GM23338 (cell line): ENCODE measurements at regions not wholly inside any gene's neighbourhood (a gene's known extent, or its start where the extent isn't known, plus 50 kb on each side); places are given as distances from the start of the nearest gene placed in this dataset.

Source experiments
- ATAC-seq: fragments of 200-7000 bp; cut with Tn5 transposase; 3 replicates; pipeline ENCODE4 v1.9.1; 2020
- DNase-seq: peaks from one replicate; pipeline ENCODE4 v3.0.0-alpha.2; 2015; ENCODE audit warnings: low spot score
- H2AFZ ChIP-seq: fragments of 200-600 bp; sonication (generic); 2 replicates; pipeline ENCODE4 v1.8.0; 2016; ENCODE audit warnings: antibody characterized with exemption, mild to moderate bottlenecking, moderate library complexity
- H3F3A ChIP-seq: fragments of 200-600 bp; sonication (generic); replicated peaks from 2 replicates; pipeline ENCODE4 v1.8.0; 2017; ENCODE audit warnings: antibody characterized with exemption, mixed run types, low read depth
- H3K27ac ChIP-seq: fragments of 200-600 bp; sonication (generic); 2 replicates; pipeline ENCODE4 v1.6.1; 2016; ENCODE audit warnings: low read depth
- H3K27me3 ChIP-seq: fragments of 200-600 bp; sonication (generic); 2 replicates; pipeline ENCODE4 v1.8.0; 2016; ENCODE audit warnings: mild to moderate bottlenecking, mixed run types, moderate library complexity; ENCODE audit not compliant: insufficient read depth
- H3K36me3 ChIP-seq: fragments of 200-600 bp; sonication (generic); 2 replicates; pipeline ENCODE4 v1.8.0; 2016; ENCODE audit warnings: mild to moderate bottlenecking; ENCODE audit not compliant: insufficient read depth
- H3K4me1 ChIP-seq: fragments of 200-600 bp; sonication (generic); 2 replicates; pipeline ENCODE4 v1.8.0; 2016; ENCODE audit warnings: mild to moderate bottlenecking, moderate library complexity; ENCODE audit not compliant: insufficient read depth
- H3K4me2 ChIP-seq: fragments of 200-600 bp; sonication (generic); 2 replicates; pipeline ENCODE4 v1.7.1; 2017; ENCODE audit warnings: mixed run types
- H3K4me3 ChIP-seq: fragments of 200-600 bp; sonication (generic); 2 replicates; pipeline ENCODE4 v1.6.1; 2016; ENCODE audit warnings: mixed run types
- H3K79me2 ChIP-seq: fragments of 200-600 bp; sonication (generic); replicated peaks from 2 replicates; pipeline ENCODE4 v1.8.0; 2017; ENCODE audit warnings: mild to moderate bottlenecking; ENCODE audit not compliant: insufficient read depth
- H3K9me2 ChIP-seq: fragments of 200-600 bp; sonication (generic); 2 replicates; pipeline ENCODE4 v1.8.0; 2017; ENCODE audit not compliant: insufficient read depth
- H4K20me1 ChIP-seq: fragments of 200-600 bp; sonication (generic); replicated peaks from 2 replicates; pipeline ENCODE4 v1.8.0; 2017; ENCODE audit warnings: mild to moderate bottlenecking; ENCODE audit not compliant: insufficient read depth
- H3K27ac Mint-ChIP-seq: 2 replicates; pipeline ENCODE4 v1.8.0; 2020; ENCODE audit warnings: inconsistent platforms, mild to moderate bottlenecking, moderate library complexity, mixed read lengths
- H3K27me3 Mint-ChIP-seq: 3 replicates; pipeline ENCODE4 v1.8.0; 2022; ENCODE audit warnings: low read depth, mild to moderate bottlenecking, moderate library complexity, mixed read lengths, inconsistent platforms; ENCODE audit not compliant: insufficient read depth, poor library complexity
- H3K36me3 Mint-ChIP-seq: 3 replicates; pipeline ENCODE4 v1.8.0; 2021; ENCODE audit warnings: low read depth, mild to moderate bottlenecking, inconsistent platforms, moderate library complexity, mixed read lengths
- H3K4me1 Mint-ChIP-seq: 3 replicates; pipeline ENCODE4 v1.8.0; 2020; ENCODE audit warnings: mild to moderate bottlenecking, inconsistent platforms, mixed read lengths
- H3K4me3 Mint-ChIP-seq: 3 replicates; pipeline ENCODE4 v1.8.0; 2021; ENCODE audit warnings: moderate library complexity, mild to moderate bottlenecking, inconsistent platforms, mixed read lengths
- H3K9me3 Mint-ChIP-seq: 3 replicates; pipeline ENCODE4 v1.8.0; 2020; ENCODE audit warnings: moderate library complexity, mild to moderate bottlenecking, inconsistent platforms, mixed read lengths
- CREB1 ChIP-seq: fragments of 250-450 bp; sonication (Bioruptor Pico); IDR thresholded peaks from 2 replicates; pipeline ENCODE4 v1.5.0; 2020; ENCODE audit warnings: low read depth, mild to moderate bottlenecking, moderate library complexity
- EZH2 ChIP-seq: fragments of 200-600 bp; sonication (generic); IDR thresholded peaks from one replicate; pipeline ENCODE4 v1.8.0; 2017; ENCODE audit warnings: antibody characterized with exemption, mild to moderate bottlenecking, low read depth; ENCODE audit not compliant: unreplicated experiment
- EZH2phosphoT487 ChIP-seq: fragments of 200-600 bp; sonication (generic); IDR thresholded peaks from one replicate; pipeline ENCODE4 v1.8.1; 2018; ENCODE audit warnings: antibody characterized with exemption; ENCODE audit not compliant: unreplicated experiment
- JUNB ChIP-seq: IDR thresholded peaks from one replicate; pipeline ENCODE4 v1.6.1; 2016; ENCODE audit warnings: antibody characterized with exemption; ENCODE audit not compliant: unreplicated experiment
- NANOG ChIP-seq: IDR thresholded peaks from 2 replicates; pipeline ENCODE4 v1.6.1; 2016; ENCODE audit warnings: antibody characterized with exemption, borderline replicate concordance
- POLR2AphosphoS5 ChIP-seq: IDR thresholded peaks from 2 replicates; pipeline ENCODE4 v1.6.1; 2016; ENCODE audit warnings: antibody characterized with exemption, low read depth
- STAT1 ChIP-seq: IDR thresholded peaks from one replicate; pipeline ENCODE4 v1.6.1; 2016; ENCODE audit warnings: antibody characterized with exemption; ENCODE audit not compliant: unreplicated experiment
- ZNF114 ChIP-seq: fragments of 250-450 bp; sonication (Bioruptor Pico); IDR thresholded peaks from 2 replicates; pipeline ENCODE4 v1.5.0; 2020; ENCODE audit warnings: mild to moderate bottlenecking, moderate library complexity
- ZNF331 ChIP-seq: fragments of 250-450 bp; sonication (Bioruptor Pico); IDR thresholded peaks from 2 replicates; pipeline ENCODE4 v1.5.0; 2020; ENCODE audit warnings: low read depth, mild to moderate bottlenecking, moderate library complexity
- TF ChIP-seq, protein P1 (sequence below): IDR thresholded peaks from 2 replicates; pipeline ENCODE4 v1.6.1; 2016; ENCODE audit warnings: antibody characterized with exemption
- TF ChIP-seq, protein P2 (sequence below): IDR thresholded peaks from one replicate; pipeline ENCODE4 v1.6.1; 2018; ENCODE audit warnings: antibody characterized with exemption; ENCODE audit not compliant: unreplicated experiment
- TF ChIP-seq, protein P3 (sequence below): fragments of 250-450 bp; sonication (Bioruptor Pico); IDR thresholded peaks from 2 replicates; pipeline ENCODE4 v1.5.0; 2020; ENCODE audit warnings: mild to moderate bottlenecking, moderate library complexity
- TF ChIP-seq, protein P4 (sequence below), 2 experiments: fragments of 200-600 bp in 1 of 2; sonication (generic) in 1 of 2; conservative IDR thresholded peaks; 2 replicates each; pipeline versions ENCODE4 v1.5.1 to v1.6.1; 2016 to 2017; ENCODE audit warnings: antibody characterized with exemption in 2 of 2, low read depth in 2 of 2, mild to moderate bottlenecking in 2 of 2, moderate library complexity in 1 of 2

DNA sequence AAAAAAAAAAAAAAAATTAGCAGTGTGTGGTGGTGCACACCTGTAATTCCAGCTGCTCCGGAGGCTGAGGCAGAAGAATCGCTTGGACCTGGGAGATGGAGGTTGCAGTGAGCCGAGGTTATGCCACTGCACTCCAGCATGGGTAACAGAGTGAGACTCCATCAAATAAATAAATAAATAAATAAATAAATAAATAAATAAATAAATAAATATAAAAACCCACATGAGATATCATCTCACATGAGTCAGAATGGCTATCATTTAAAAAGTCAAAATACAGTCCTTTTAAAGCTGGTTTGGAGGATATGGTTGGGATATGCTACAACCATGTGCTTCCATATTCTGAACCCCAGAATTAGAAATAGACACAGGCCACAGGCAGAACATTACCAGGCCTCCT lies 114.3 kb downstream of the WSCD1 start:
- no peaks in the 10 kb centered on the region for H3K27me3 ChIP-seq
- no peaks in the 10 kb centered on the region for H4K20me1 ChIP-seq
- no peak overlapping the region for H3K4me2 ChIP-seq
- DNase-seq (no peak), ATAC-seq (no peak)
- Mint-ChIP-seq H3K4me3 (no peak overlapping the region), H3K27me3 (peaks cover 2% of the 10 kb centered on the region), H3K36me3 (no peaks in the 10 kb centered on the region), H3K9me3 (no peaks in the 10 kb centered on the region; the same call in 1 of the 3 replicates), H3K4me1 (peaks cover 3% of the 10 kb centered on the region; the same call in 1 of the 3 replicates), H3K27ac (no peak overlapping the region)
- no peaks in the 10 kb centered on the region for H3K79me2 ChIP-seq
- no peaks in the 10 kb centered on the region for H3F3A ChIP-seq
- no peaks in the 10 kb centered on the region for H3K4me1 ChIP-seq
- H2AFZ ChIP-seq = no peak overlapping the region
- H3K4me3 ChIP-seq = no peak overlapping the region
- TF ChIP-seq ZNF114 (no peak), POLR2AphosphoS5 (no peak), EZH2phosphoT487 (no peak), NANOG (no peak), JUNB (no peak), CREB1 (no peak), EZH2 (no peak), STAT1 (no peak), ZNF331 (CRISPR knock-in tag) (no peak)
- TF ChIP-seq, protein P1, sequence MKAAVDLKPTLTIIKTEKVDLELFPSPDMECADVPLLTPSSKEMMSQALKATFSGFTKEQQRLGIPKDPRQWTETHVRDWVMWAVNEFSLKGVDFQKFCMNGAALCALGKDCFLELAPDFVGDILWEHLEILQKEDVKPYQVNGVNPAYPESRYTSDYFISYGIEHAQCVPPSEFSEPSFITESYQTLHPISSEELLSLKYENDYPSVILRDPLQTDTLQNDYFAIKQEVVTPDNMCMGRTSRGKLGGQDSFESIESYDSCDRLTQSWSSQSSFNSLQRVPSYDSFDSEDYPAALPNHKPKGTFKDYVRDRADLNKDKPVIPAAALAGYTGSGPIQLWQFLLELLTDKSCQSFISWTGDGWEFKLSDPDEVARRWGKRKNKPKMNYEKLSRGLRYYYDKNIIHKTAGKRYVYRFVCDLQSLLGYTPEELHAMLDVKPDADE = no peak
- TF ChIP-seq, protein P2, sequence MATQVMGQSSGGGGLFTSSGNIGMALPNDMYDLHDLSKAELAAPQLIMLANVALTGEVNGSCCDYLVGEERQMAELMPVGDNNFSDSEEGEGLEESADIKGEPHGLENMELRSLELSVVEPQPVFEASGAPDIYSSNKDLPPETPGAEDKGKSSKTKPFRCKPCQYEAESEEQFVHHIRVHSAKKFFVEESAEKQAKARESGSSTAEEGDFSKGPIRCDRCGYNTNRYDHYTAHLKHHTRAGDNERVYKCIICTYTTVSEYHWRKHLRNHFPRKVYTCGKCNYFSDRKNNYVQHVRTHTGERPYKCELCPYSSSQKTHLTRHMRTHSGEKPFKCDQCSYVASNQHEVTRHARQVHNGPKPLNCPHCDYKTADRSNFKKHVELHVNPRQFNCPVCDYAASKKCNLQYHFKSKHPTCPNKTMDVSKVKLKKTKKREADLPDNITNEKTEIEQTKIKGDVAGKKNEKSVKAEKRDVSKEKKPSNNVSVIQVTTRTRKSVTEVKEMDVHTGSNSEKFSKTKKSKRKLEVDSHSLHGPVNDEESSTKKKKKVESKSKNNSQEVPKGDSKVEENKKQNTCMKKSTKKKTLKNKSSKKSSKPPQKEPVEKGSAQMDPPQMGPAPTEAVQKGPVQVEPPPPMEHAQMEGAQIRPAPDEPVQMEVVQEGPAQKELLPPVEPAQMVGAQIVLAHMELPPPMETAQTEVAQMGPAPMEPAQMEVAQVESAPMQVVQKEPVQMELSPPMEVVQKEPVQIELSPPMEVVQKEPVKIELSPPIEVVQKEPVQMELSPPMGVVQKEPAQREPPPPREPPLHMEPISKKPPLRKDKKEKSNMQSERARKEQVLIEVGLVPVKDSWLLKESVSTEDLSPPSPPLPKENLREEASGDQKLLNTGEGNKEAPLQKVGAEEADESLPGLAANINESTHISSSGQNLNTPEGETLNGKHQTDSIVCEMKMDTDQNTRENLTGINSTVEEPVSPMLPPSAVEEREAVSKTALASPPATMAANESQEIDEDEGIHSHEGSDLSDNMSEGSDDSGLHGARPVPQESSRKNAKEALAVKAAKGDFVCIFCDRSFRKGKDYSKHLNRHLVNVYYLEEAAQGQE = no peak
- TF ChIP-seq, protein P3, sequence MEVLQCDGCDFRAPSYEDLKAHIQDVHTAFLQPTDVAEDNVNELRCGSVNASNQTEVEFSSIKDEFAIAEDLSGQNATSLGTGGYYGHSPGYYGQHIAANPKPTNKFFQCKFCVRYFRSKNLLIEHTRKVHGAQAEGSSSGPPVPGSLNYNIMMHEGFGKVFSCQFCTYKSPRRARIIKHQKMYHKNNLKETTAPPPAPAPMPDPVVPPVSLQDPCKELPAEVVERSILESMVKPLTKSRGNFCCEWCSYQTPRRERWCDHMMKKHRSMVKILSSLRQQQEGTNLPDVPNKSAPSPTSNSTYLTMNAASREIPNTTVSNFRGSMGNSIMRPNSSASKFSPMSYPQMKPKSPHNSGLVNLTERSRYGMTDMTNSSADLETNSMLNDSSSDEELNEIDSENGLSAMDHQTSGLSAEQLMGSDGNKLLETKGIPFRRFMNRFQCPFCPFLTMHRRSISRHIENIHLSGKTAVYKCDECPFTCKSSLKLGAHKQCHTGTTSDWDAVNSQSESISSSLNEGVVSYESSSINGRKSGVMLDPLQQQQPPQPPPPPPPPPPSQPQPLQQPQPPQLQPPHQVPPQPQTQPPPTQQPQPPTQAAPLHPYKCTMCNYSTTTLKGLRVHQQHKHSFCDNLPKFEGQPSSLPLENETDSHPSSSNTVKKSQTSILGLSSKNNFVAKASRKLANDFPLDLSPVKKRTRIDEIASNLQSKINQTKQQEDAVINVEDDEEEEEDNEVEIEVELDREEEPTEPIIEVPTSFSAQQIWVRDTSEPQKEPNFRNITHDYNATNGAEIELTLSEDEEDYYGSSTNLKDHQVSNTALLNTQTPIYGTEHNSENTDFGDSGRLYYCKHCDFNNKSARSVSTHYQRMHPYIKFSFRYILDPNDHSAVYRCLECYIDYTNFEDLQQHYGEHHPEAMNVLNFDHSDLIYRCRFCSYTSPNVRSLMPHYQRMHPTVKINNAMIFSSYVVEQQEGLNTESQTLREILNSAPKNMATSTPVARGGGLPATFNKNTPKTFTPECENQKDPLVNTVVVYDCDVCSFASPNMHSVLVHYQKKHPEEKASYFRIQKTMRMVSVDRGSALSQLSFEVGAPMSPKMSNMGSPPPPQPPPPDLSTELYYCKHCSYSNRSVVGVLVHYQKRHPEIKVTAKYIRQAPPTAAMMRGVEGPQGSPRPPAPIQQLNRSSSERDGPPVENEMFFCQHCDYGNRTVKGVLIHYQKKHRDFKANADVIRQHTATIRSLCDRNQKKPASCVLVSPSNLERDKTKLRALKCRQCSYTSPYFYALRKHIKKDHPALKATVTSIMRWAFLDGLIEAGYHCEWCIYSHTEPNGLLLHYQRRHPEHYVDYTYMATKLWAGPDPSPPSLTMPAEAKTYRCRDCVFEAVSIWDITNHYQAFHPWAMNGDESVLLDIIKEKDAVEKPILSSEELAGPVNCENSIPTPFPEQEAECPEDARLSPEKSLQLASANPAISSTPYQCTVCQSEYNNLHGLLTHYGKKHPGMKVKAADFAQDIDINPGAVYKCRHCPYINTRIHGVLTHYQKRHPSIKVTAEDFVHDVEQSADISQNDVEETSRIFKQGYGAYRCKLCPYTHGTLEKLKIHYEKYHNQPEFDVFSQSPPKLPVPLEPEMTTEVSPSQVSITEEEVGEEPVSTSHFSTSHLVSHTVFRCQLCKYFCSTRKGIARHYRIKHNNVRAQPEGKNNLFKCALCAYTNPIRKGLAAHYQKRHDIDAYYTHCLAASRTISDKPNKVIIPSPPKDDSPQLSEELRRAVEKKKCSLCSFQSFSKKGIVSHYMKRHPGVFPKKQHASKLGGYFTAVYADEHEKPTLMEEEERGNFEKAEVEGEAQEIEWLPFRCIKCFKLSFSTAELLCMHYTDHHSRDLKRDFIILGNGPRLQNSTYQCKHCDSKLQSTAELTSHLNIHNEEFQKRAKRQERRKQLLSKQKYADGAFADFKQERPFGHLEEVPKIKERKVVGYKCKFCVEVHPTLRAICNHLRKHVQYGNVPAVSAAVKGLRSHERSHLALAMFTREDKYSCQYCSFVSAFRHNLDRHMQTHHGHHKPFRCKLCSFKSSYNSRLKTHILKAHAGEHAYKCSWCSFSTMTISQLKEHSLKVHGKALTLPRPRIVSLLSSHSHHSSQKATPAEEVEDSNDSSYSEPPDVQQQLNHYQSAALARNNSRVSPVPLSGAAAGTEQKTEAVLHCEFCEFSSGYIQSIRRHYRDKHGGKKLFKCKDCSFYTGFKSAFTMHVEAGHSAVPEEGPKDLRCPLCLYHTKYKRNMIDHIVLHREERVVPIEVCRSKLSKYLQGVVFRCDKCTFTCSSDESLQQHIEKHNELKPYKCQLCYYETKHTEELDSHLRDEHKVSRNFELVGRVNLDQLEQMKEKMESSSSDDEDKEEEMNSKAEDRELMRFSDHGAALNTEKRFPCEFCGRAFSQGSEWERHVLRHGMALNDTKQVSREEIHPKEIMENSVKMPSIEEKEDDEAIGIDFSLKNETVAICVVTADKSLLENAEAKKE (CRISPR knock-in tag) = no peak
- TF ChIP-seq, protein P4, sequence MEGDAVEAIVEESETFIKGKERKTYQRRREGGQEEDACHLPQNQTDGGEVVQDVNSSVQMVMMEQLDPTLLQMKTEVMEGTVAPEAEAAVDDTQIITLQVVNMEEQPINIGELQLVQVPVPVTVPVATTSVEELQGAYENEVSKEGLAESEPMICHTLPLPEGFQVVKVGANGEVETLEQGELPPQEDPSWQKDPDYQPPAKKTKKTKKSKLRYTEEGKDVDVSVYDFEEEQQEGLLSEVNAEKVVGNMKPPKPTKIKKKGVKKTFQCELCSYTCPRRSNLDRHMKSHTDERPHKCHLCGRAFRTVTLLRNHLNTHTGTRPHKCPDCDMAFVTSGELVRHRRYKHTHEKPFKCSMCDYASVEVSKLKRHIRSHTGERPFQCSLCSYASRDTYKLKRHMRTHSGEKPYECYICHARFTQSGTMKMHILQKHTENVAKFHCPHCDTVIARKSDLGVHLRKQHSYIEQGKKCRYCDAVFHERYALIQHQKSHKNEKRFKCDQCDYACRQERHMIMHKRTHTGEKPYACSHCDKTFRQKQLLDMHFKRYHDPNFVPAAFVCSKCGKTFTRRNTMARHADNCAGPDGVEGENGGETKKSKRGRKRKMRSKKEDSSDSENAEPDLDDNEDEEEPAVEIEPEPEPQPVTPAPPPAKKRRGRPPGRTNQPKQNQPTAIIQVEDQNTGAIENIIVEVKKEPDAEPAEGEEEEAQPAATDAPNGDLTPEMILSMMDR (conservative IDR thresholded peaks at IDR 0.05; ENCODE audit: low read depth in 2 of 2) = no peak
- no peaks in the 10 kb centered on the region; the same call in 1 of the 2 replicates for H3K36me3 ChIP-seq
- H3K9me2 ChIP-seq = no peaks in the 10 kb centered on the region
- no peak overlapping the region for H3K27ac ChIP-seq
